Spleen (tissue), 11 donors: ENCODE measurements at regions not wholly inside any gene's neighbourhood (a gene's known extent, or its start where the extent isn't known, plus 50 kb on each side); places are given as distances from the start of the nearest gene placed in this dataset.

Experiments
- DNase-seq: peaks from one replicate; pipeline ENCODE4 v3.0.0-alpha.2; 2020
- H3K27ac ChIP-seq, 8 donors: fragments of 200-600 bp; sonication (generic) in 7 of 8; 1 replicate in 4 of 8; 2 replicates in 4 of 8; pipeline versions ENCODE4 v1.5.0 to v1.8.0; 2016 to 2021; ENCODE audit warnings: inconsistent platforms in 4 of 8, mild to moderate bottlenecking in 4 of 8, moderate library complexity in 1 of 8
- H3K27me3 ChIP-seq, 7 donors: fragments of 200-600 bp; sonication (generic) in 6 of 7; replicated peaks in 1 of 7; 1 replicate in 4 of 7; 2 replicates in 3 of 7; pipeline versions ENCODE4 v1.5.0 to v1.8.0; 2016 to 2021; ENCODE audit warnings: inconsistent platforms in 3 of 7, mild to moderate bottlenecking in 1 of 7
- H3K36me3 ChIP-seq, 6 donors: fragments of 200-600 bp; sonication (generic) in 5 of 6; 1 replicate in 4 of 6; 2 replicates in 2 of 6; pipeline versions ENCODE4 v1.5.0 to v1.8.0; 2016 to 2021; ENCODE audit warnings: inconsistent platforms in 2 of 6
- H3K4me1 ChIP-seq, 6 donors: fragments of 200-600 bp; sonication (generic) in 5 of 6; 1 replicate in 3 of 6; 2 replicates in 3 of 6; pipeline versions ENCODE4 v1.5.0 to v1.8.0; 2016 to 2021; ENCODE audit warnings: inconsistent platforms in 3 of 6
- H3K4me3 ChIP-seq, 8 donors: fragments of 200-600 bp; sonication (generic) in 7 of 8; 1 replicate in 4 of 8; 2 replicates in 4 of 8; pipeline versions ENCODE4 v1.5.0 to v1.8.0; 2016 to 2021; ENCODE audit warnings: inconsistent platforms in 4 of 8, mild to moderate bottlenecking in 4 of 8, moderate library complexity in 2 of 8
- H3K9me3 ChIP-seq, 8 donors: fragments of 200-600 bp; sonication (generic) in 7 of 8; 1 replicate in 4 of 8; 2 replicates in 4 of 8; pipeline versions ENCODE4 v1.5.0 to v1.8.0; 2016 to 2021; ENCODE audit warnings: inconsistent platforms in 4 of 8
- POLR2A ChIP-seq, 3 donors: fragments of 450-650 bp; IDR thresholded peaks; one replicate each; pipeline ENCODE4 v1.5.1; 2017; ENCODE audit warnings: antibody characterized with exemption in 3 of 3, mild to moderate bottlenecking in 1 of 3
- POLR2AphosphoS5 ChIP-seq, 3 donors: sonication (generic); formaldehyde crosslinking; IDR thresholded peaks; one replicate each; pipeline ENCODE4 v1.5.1; 2017; ENCODE audit warnings: antibody characterized with exemption in 3 of 3
- WGBS, 5 donors: extraction: QIAGEN DNeasy Blood & Tissue Kit in 3 of 5; methylation state at CpG; one replicate each; pipeline versions ENCODE4 v1.1.5 to v1.1.7; 2013 to 2018; 5-methylcytosine and 5-hydroxymethylcytosine counted together
- intact Hi-C: fragments of 100-400 bp; cut with DNase I; formaldehyde crosslinking; loops from one replicate; pipeline ENCODE4 v1.15.0; 2023; ENCODE audit warnings: low total_unique reads
- TF ChIP-seq, protein P1 (sequence below), 11 experiments: fragments of 200-600 bp in 7 of 11; fragments of 450-650 bp in 4 of 11; sonication (generic) in 4 of 11; IDR thresholded peaks in 8 of 11; conservative IDR thresholded peaks in 3 of 11; 1 replicate in 7 of 11; 2 replicates in 4 of 11; pipeline versions ENCODE4 v1.4.0 to v1.8.0; 2016 to 2021; ENCODE audit warnings: antibody characterized with exemption in 11 of 11, inconsistent platforms in 4 of 11, mild to moderate bottlenecking in 1 of 11
- donor health status: healthy with polysubstance abuse.
- donor health status: DM: no; HTN: no; CAD: no; lungs with moderate emphysema.
- donor health status: DM: no; HTN: no; CAD: no.
- donor health status: Bipolar disorder and iron deficiency.
- donor health status: healthy.
- donor health status: DM: no; HTN: no; CAD: no.
- donor health status: DM: yes; HTN: yes; CAD: no.

- Histone ChIP-seq H3K27ac (no peak overlapping the region), H3K36me3 (no peaks in the 10 kb centered on the region), H3K9me3 (peaks cover 0 to 17% (median 9%) of the 10 kb centered on the region in 8 donors), H3K4me3 (no peak overlapping the region), H3K27me3 (no peaks in the 10 kb centered on the region), H3K4me1 (no peaks in the 10 kb centered on the region)
- TF ChIP-seq POLR2AphosphoS5 (IDR thresholded peaks at IDR 0.05) (no peak), POLR2A (IDR thresholded peaks at IDR 0.05) (no peak)
- TF ChIP-seq, protein P1, sequence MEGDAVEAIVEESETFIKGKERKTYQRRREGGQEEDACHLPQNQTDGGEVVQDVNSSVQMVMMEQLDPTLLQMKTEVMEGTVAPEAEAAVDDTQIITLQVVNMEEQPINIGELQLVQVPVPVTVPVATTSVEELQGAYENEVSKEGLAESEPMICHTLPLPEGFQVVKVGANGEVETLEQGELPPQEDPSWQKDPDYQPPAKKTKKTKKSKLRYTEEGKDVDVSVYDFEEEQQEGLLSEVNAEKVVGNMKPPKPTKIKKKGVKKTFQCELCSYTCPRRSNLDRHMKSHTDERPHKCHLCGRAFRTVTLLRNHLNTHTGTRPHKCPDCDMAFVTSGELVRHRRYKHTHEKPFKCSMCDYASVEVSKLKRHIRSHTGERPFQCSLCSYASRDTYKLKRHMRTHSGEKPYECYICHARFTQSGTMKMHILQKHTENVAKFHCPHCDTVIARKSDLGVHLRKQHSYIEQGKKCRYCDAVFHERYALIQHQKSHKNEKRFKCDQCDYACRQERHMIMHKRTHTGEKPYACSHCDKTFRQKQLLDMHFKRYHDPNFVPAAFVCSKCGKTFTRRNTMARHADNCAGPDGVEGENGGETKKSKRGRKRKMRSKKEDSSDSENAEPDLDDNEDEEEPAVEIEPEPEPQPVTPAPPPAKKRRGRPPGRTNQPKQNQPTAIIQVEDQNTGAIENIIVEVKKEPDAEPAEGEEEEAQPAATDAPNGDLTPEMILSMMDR (IDR thresholded peaks at IDR 0.05 in 8 of 11, conservative IDR thresholded peaks at IDR 0.05 in 3 of 11) = no peak
- intact Hi-C loops = no loop called here
- WGBS, 5 donors = 81 to 85% (median 82%) methylated on average over 15 of the region's 15 CpGs
- no peak for DNase-seq
These were observed 663.9 kb downstream of the AJAP1 start for GRCh38 chr1:5318143-5318816.

DNA sequence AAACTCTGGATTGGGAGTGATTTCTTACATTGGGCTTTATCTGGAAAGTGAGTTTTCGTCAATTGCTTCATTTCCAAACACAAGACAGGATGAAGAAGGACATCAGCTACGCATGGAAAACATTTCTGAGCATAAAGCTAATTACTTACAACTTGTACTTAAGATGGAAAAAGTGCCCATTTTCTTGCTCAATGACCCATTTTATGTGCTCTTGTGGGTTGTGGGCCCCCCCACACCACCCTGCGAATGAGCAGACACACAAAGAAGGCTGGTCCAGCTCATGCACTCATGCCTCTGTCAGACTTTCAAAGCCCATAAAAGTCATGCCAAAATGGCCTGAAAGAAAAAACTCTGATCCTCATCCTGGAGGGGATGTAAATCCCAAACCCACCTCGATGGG lies 663.0 kb downstream of the AJAP1 start:
- Histone ChIP-seq H3K27ac (no peak overlapping the region), H3K9me3 (peaks cover 0 to 17% (median 9%) of the 10 kb centered on the region in 8 donors), H3K4me1 (no peaks in the 10 kb centered on the region), H3K27me3 (peaks cover 0 to 2% (median 0%) of the 10 kb centered on the region in 7 donors), H3K36me3 (no peaks in the 10 kb centered on the region), H3K4me3 (no peak overlapping the region)
- no peak for TF ChIP-seq POLR2A (IDR thresholded peaks at IDR 0.05)
- no peak for TF ChIP-seq POLR2AphosphoS5 (IDR thresholded peaks at IDR 0.05)
- TF ChIP-seq, protein P1 (IDR thresholded peaks at IDR 0.05 in 8 of 11, conservative IDR thresholded peaks at IDR 0.05 in 3 of 11) = no peak
- 67 to 79% (median 76%) methylated on average over 4 of the region's 4 CpGs for WGBS, 5 donors
- intact Hi-C loops = no loop called here
- DNase-seq = no peak

GRCh38 chr1:5312862-5313261 lies 658.5 kb downstream of the AJAP1 start:
- Histone ChIP-seq H3K27ac (no peak overlapping the region), H3K9me3 (no peaks in the 10 kb centered on the region), H3K4me1 (no peaks in the 10 kb centered on the region), H3K27me3 (peaks cover 0 to 7% (median 0%) of the 10 kb centered on the region in 7 donors), H3K4me3 (no peak overlapping the region), H3K36me3 (no peaks in the 10 kb centered on the region)
- TF ChIP-seq, protein P1 (IDR thresholded peaks at IDR 0.05 in 8 of 11, conservative IDR thresholded peaks at IDR 0.05 in 3 of 11) = no peak
- TF ChIP-seq POLR2AphosphoS5 (IDR thresholded peaks at IDR 0.05) (no peak), POLR2A (IDR thresholded peaks at IDR 0.05) (no peak)
- intact Hi-C loops = no loop called here
- DNase-seq = no peak
- WGBS, 5 donors = 46 to 75% (median 71%) methylated on average over 5 to 11 of the region's 11 CpGs

- Histone ChIP-seq H3K4me3 (no peak overlapping the region), H3K27ac (no peak overlapping the region), H3K4me1 (no peaks in the 10 kb centered on the region), H3K36me3 (no peaks in the 10 kb centered on the region), H3K9me3 (no peaks in the 10 kb centered on the region), H3K27me3 (peaks cover 0 to 7% (median 0%) of the 10 kb centered on the region in 7 donors)
- no peak for DNase-seq
- intact Hi-C loops = no loop called here
- WGBS, 5 donors = 81 to 88% (median 83%) methylated on average over 7 of the region's 7 CpGs
- TF ChIP-seq, protein P1 (IDR thresholded peaks at IDR 0.05 in 8 of 11, conservative IDR thresholded peaks at IDR 0.05 in 3 of 11) = no peak
- TF ChIP-seq POLR2A (IDR thresholded peaks at IDR 0.05) = no peak
- no peak for TF ChIP-seq POLR2AphosphoS5 (IDR thresholded peaks at IDR 0.05)
These were observed 657.9 kb downstream of the AJAP1 start for GRCh38 chr1:5312293-5312674.
